IPS-NIHi11 (cell line): ENCODE measurements at regions not wholly inside any gene's neighbourhood (a gene's known extent, or its start where the extent isn't known, plus 50 kb on each side); places are given as distances from the start of the nearest gene placed in this dataset.

Experiments used
- DNase-seq: peaks from one replicate; pipeline ENCODE4 v3.0.0; 2012; ENCODE audit warnings: mixed read lengths, low spot score

GRCh38 chr2:200212862-200213425 lies 93.5 kb upstream of the SPATS2L start:
- no peak for DNase-seq

GRCh38 chr2:200216310-200216709 lies 90.2 kb upstream of the SPATS2L start:
- DNase-seq = no peak

- DNase-seq = no peak
Observed at GRCh38 chr2:200217320-200217719, 89.2 kb upstream of the SPATS2L start.

- DNase-seq = no peak
Observed at GRCh38 chr2:200218645-200219044, 87.8 kb upstream of the SPATS2L start.

- DNase-seq = no peak
Observed at GRCh38 chr2:200219309-200220113, 87.0 kb upstream of the SPATS2L start.

GRCh38 chr2:200220251-200220650 lies 86.2 kb upstream of the SPATS2L start:
- DNase-seq = no peak

- no peak for DNase-seq
Observed at GRCh38 chr2:200221055-200221955, 85.2 kb upstream of the SPATS2L start.

GRCh38 chr2:200222791-200223190 lies 83.7 kb upstream of the SPATS2L start:
- no peak for DNase-seq

GRCh38 chr2:200223205-200223784 lies 83.2 kb upstream of the SPATS2L start:
- no peak for DNase-seq

GRCh38 chr2:200225951-200226350 lies 80.5 kb upstream of the SPATS2L start:
- no peak for DNase-seq

- DNase-seq = no peak
Observed at GRCh38 chr2:200226451-200227426, 79.8 kb upstream of the SPATS2L start.

GRCh38 chr2:200230716-200231115 lies 75.8 kb upstream of the SPATS2L start:
- DNase-seq = no peak

- DNase-seq = no peak
Observed at GRCh38 chr2:200235533-200235932, 71.0 kb upstream of the SPATS2L start.

- DNase-seq = no peak
Observed at GRCh38 chr2:200239216-200239615, 67.3 kb upstream of the SPATS2L start.

GRCh38 chr2:200242570-200242969 lies 63.9 kb upstream of the SPATS2L start:
- DNase-seq = no peak

- DNase-seq = no peak
Observed at GRCh38 chr2:200243441-200243840, 63.1 kb upstream of the SPATS2L start.

GRCh38 chr2:200244111-200244510 lies 62.4 kb upstream of the SPATS2L start:
- no peak for DNase-seq

- DNase-seq = no peak
Observed at GRCh38 chr2:200247494-200247893, 59.0 kb upstream of the SPATS2L start.

- no peak for DNase-seq
Observed at GRCh38 chr2:200252265-200253067, 54.0 kb upstream of the SPATS2L start.

GRCh38 chr2:200253639-200254038 lies 52.9 kb upstream of the SPATS2L start:
- no peak for DNase-seq
